ENCODE measurements at regions not wholly inside any gene's neighbourhood (a gene's known extent, or its start where the extent isn't known, plus 50 kb on each side); places are given as distances from the start of the nearest gene placed in this dataset.

DNA sequence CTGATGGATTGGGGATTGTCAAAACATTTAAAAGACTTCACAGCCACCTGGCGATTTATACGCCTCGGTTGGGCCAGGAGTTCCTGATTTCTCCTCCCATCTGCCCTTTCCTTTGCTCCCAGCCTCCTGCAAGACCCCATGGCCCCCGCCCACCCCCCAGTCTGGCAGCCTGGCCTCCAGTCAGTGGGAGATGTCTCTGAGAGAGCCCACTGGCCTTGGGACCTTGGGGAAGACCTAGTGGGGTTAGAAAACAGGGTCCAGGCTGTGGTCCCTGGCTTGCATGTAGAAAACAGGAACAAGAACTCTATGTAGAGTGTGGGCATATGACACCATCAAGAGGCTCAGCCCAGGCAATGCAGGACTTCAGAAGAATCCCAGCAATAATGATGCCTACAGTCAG lies 209.4 kb upstream of the C16orf82 start (continued):
- TF ChIP-seq, protein P1, sequence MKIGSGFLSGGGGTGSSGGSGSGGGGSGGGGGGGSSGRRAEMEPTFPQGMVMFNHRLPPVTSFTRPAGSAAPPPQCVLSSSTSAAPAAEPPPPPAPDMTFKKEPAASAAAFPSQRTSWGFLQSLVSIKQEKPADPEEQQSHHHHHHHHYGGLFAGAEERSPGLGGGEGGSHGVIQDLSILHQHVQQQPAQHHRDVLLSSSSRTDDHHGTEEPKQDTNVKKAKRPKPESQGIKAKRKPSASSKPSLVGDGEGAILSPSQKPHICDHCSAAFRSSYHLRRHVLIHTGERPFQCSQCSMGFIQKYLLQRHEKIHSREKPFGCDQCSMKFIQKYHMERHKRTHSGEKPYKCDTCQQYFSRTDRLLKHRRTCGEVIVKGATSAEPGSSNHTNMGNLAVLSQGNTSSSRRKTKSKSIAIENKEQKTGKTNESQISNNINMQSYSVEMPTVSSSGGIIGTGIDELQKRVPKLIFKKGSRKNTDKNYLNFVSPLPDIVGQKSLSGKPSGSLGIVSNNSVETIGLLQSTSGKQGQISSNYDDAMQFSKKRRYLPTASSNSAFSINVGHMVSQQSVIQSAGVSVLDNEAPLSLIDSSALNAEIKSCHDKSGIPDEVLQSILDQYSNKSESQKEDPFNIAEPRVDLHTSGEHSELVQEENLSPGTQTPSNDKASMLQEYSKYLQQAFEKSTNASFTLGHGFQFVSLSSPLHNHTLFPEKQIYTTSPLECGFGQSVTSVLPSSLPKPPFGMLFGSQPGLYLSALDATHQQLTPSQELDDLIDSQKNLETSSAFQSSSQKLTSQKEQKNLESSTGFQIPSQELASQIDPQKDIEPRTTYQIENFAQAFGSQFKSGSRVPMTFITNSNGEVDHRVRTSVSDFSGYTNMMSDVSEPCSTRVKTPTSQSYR (CRISPR knock-in tag; IDR thresholded peaks at IDR 0.05; ENCODE audit: borderline replicate concordance), result no peak
- no peak for TF ChIP-seq IRX3 (CRISPR knock-in tag; IDR thresholded peaks at IDR 0.05; ENCODE audit: borderline replicate concordance, low read depth)
- no peak for TF ChIP-seq ELF1 (CRISPR knock-in tag; IDR thresholded peaks at IDR 0.05)

DNA sequence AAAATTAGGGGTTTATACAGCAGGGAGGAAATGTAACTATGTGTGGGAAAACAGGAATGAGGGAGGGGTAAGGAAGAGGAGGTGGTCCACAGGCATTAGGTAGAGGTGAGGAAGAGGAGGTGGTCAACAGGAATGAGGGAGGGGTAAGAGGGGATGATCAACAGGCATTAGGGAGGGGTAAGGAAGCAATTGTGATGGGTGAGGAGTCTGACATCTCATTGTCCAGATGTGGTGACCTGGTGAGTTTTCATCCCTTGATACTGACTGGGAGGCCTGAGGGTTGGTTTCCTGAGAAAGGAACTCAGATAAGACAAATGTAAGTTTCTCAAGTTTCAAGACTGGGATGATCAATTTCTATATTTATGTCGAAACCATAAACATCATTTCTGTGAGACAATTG lies 206.2 kb upstream of the C16orf82 start:
- Histone ChIP-seq H3K4me3 (replicated peaks in 1 of 3; ENCODE audit: insufficient read depth in 1 of 3, low read depth in 2 of 3, low read length in 3 of 3) (no peak overlapping the region), H3K9me3 (ENCODE audit: low read length) (peaks cover 11% of the 10 kb centered on the region; the same call in 1 of the 2 replicates), H3K4me2 (ENCODE audit: low read depth, low read length) (no peak overlapping the region), H2AFZ (ENCODE audit: low read length) (no peak overlapping the region), H3K36me3 (replicated peaks in 1 of 2; ENCODE audit: control insufficient read depth in 1 of 2, insufficient read depth in 2 of 2, low read length in 2 of 2) (no peaks in the 10 kb centered on the region), H3K9ac (ENCODE audit: insufficient read depth, low read depth, low read length) (no peak overlapping the region), H3K27me3 (ENCODE audit: control insufficient read depth in 1 of 2, insufficient read depth in 2 of 2, low read length in 2 of 2) (no peaks in the 10 kb centered on the region; a peak in 1 of 5 replicates), H3K27ac (ENCODE audit: extremely low read length, insufficient read depth, low read length) (no peak overlapping the region), H4K20me1 (ENCODE audit: insufficient read depth, low read length) (no peaks in the 10 kb centered on the region), H3K4me1 (ENCODE audit: insufficient read depth, low read length) (no peaks in the 10 kb centered on the region), H3K79me2 (ENCODE audit: insufficient read depth, low read length) (no peaks in the 10 kb centered on the region)
- BruUV-seq (replicated peaks), result no TSS peak
- TF ChIP-seq, protein P2, sequence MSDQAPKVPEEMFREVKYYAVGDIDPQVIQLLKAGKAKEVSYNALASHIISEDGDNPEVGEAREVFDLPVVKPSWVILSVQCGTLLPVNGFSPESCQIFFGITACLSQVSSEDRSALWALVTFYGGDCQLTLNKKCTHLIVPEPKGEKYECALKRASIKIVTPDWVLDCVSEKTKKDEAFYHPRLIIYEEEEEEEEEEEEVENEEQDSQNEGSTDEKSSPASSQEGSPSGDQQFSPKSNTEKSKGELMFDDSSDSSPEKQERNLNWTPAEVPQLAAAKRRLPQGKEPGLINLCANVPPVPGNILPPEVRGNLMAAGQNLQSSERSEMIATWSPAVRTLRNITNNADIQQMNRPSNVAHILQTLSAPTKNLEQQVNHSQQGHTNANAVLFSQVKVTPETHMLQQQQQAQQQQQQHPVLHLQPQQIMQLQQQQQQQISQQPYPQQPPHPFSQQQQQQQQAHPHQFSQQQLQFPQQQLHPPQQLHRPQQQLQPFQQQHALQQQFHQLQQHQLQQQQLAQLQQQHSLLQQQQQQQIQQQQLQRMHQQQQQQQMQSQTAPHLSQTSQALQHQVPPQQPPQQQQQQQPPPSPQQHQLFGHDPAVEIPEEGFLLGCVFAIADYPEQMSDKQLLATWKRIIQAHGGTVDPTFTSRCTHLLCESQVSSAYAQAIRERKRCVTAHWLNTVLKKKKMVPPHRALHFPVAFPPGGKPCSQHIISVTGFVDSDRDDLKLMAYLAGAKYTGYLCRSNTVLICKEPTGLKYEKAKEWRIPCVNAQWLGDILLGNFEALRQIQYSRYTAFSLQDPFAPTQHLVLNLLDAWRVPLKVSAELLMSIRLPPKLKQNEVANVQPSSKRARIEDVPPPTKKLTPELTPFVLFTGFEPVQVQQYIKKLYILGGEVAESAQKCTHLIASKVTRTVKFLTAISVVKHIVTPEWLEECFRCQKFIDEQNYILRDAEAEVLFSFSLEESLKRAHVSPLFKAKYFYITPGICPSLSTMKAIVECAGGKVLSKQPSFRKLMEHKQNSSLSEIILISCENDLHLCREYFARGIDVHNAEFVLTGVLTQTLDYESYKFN (CRISPR knock-in tag; conservative IDR thresholded peaks at IDR 0.05), result no peak
- no peak for TF ChIP-seq MYNN (CRISPR knock-in tag; IDR thresholded peaks at IDR 0.05; ENCODE audit: low read depth)
- TF ChIP-seq ZNF775 (CRISPR knock-in tag; IDR thresholded peaks at IDR 0.05; ENCODE audit: borderline replicate concordance), result no peak
- TF ChIP-seq, protein P3, sequence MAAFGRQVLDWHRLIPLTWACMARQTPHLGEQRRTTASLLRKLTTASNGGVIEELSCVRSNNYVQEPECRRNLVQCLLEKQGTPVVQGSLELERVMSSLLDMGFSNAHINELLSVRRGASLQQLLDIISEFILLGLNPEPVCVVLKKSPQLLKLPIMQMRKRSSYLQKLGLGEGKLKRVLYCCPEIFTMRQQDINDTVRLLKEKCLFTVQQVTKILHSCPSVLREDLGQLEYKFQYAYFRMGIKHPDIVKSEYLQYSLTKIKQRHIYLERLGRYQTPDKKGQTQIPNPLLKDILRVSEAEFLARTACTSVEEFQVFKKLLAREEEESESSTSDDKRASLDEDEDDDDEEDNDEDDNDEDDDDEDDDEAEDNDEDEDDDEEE (CRISPR knock-in tag; IDR thresholded peaks at IDR 0.05), result no peak
- no peak for TF ChIP-seq TCF7L2 (IDR thresholded peaks at IDR 0.05; ENCODE audit: low read depth, low read length)
- no peak for TF ChIP-seq SAFB2 (CRISPR knock-in tag; IDR thresholded peaks at IDR 0.05; ENCODE audit: borderline replicate concordance, low read depth)
- TF ChIP-seq, protein P4, sequence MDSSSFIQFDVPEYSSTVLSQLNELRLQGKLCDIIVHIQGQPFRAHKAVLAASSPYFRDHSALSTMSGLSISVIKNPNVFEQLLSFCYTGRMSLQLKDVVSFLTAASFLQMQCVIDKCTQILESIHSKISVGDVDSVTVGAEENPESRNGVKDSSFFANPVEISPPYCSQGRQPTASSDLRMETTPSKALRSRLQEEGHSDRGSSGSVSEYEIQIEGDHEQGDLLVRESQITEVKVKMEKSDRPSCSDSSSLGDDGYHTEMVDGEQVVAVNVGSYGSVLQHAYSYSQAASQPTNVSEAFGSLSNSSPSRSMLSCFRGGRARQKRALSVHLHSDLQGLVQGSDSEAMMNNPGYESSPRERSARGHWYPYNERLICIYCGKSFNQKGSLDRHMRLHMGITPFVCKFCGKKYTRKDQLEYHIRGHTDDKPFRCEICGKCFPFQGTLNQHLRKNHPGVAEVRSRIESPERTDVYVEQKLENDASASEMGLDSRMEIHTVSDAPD (CRISPR knock-in tag; IDR thresholded peaks at IDR 0.05), result no peak
- no peak for TF ChIP-seq ZNF773 (CRISPR knock-in tag; IDR thresholded peaks at IDR 0.05; ENCODE audit: borderline replicate concordance)
- intact Hi-C loops (cut with micrococcal nuclease; ENCODE audit: unreplicated experiment), result no loop called here
- no peak for FAIRE-seq
- in situ Hi-C loops (cut with HindIII; ENCODE audit: extremely low pct_ligation_motif_present, low pct_unique_long_range_greater_than_20kb), result no loop called here
- no peak for ATAC-seq
- DNase-seq (ENCODE audit: low spot score), result no peak
- ChIA-PET POLR2A (no interaction called here), CTCF (ENCODE audit: low intra/inter-chr PET ratio, low total read pairs) (no interaction called here)
- WGBS (ENCODE audit: low lambda C conversion rate), result 0% methylated on average over 1 of the region's 1 CpG

All from HepG2 (cell line).